Neural progenitor cell (in vitro differentiated cells): ENCODE measurements at regions not wholly inside any gene's neighbourhood (a gene's known extent, or its start where the extent isn't known, plus 50 kb on each side); places are given as distances from the start of the nearest gene placed in this dataset.

Experiments used
- DNase-seq: peaks from one replicate; pipeline ENCODE4 v3.0.0-alpha.2; 2016; ENCODE audit warnings: low spot score
- H2AFZ ChIP-seq: fragments of 200-600 bp; sonication (generic); replicated peaks from 2 replicates; pipeline ENCODE4 v1.6.1; 2016; ENCODE audit warnings: antibody characterized with exemption
- H3F3A ChIP-seq: fragments of 200-600 bp; sonication (generic); 2 replicates; pipeline ENCODE4 v1.6.1; 2016; ENCODE audit warnings: antibody characterized with exemption, low read depth
- H3K27ac ChIP-seq: fragments of 200-600 bp; sonication (generic); 2 replicates; pipeline ENCODE4 v1.5.1; 2016; ENCODE audit warnings: mild to moderate bottlenecking
- H3K27me3 ChIP-seq: fragments of 200-600 bp; sonication (generic); 2 replicates; pipeline ENCODE4 v1.6.1; 2016; ENCODE audit warnings: mild to moderate bottlenecking, moderate library complexity
- H3K36me3 ChIP-seq: fragments of 200-600 bp; sonication (generic); 2 replicates; pipeline ENCODE4 v1.5.1; 2016
- H3K4me1 ChIP-seq: fragments of 200-600 bp; sonication (generic); 2 replicates; pipeline ENCODE4 v1.6.1; 2016; ENCODE audit warnings: mixed run types
- H3K4me2 ChIP-seq: fragments of 200-600 bp; sonication (generic); 2 replicates; pipeline ENCODE4 v1.6.1; 2016
- H3K4me3 ChIP-seq: fragments of 200-600 bp; sonication (generic); 2 replicates; pipeline ENCODE4 v1.5.1; 2016
- H3K79me2 ChIP-seq: fragments of 200-600 bp; sonication (generic); 2 replicates; pipeline ENCODE4 v1.6.1; 2016; ENCODE audit warnings: low read depth
- H3K9ac ChIP-seq: fragments of 200-600 bp; sonication (generic); 2 replicates; pipeline ENCODE4 v1.6.1; 2016
- H3K9me3 ChIP-seq: fragments of 200-600 bp; sonication (generic); 2 replicates; pipeline ENCODE4 v1.5.1; 2016; ENCODE audit warnings: low read depth
- H4K20me1 ChIP-seq: fragments of 200-600 bp; sonication (generic); 2 replicates; pipeline ENCODE4 v1.6.1; 2016; ENCODE audit warnings: low read depth
- H3K27ac Mint-ChIP-seq: 3 replicates; pipeline ENCODE4 v1.8.0; 2021; ENCODE audit warnings: mixed read lengths
- H3K27me3 Mint-ChIP-seq: 2 replicates; pipeline ENCODE4 v1.8.0; 2022; ENCODE audit warnings: low read depth, mild to moderate bottlenecking, inconsistent platforms, moderate library complexity, mixed read lengths; ENCODE audit not compliant: insufficient read depth
- H3K36me3 Mint-ChIP-seq: 3 replicates; pipeline ENCODE4 v1.8.0; 2021; ENCODE audit warnings: mixed read lengths
- H3K4me1 Mint-ChIP-seq: 3 replicates; pipeline ENCODE4 v1.8.0; 2021; ENCODE audit warnings: mixed read lengths
- H3K4me3 Mint-ChIP-seq: 3 replicates; pipeline ENCODE4 v1.8.0; 2021; ENCODE audit warnings: mild to moderate bottlenecking, moderate library complexity, mixed read lengths
- H3K9me3 Mint-ChIP-seq: 3 replicates; pipeline ENCODE4 v1.8.0; 2020; ENCODE audit warnings: mixed read lengths
- EZH2 ChIP-seq: fragments of 200-600 bp; sonication (generic); IDR thresholded peaks from 2 replicates; pipeline ENCODE4 v1.6.1; 2017; ENCODE audit warnings: antibody characterized with exemption, mild to moderate bottlenecking, moderate library complexity
- EZH2phosphoT487 ChIP-seq: fragments of 200-600 bp; sonication (generic); IDR thresholded peaks from 2 replicates; pipeline ENCODE4 v1.6.1; 2017; ENCODE audit warnings: antibody characterized with exemption
- TF ChIP-seq, protein P1 (sequence below): fragments of 200-600 bp; sonication (generic); IDR thresholded peaks from 2 replicates; pipeline ENCODE4 v1.5.1; 2017; ENCODE audit warnings: antibody characterized with exemption, mild to moderate bottlenecking

DNA sequence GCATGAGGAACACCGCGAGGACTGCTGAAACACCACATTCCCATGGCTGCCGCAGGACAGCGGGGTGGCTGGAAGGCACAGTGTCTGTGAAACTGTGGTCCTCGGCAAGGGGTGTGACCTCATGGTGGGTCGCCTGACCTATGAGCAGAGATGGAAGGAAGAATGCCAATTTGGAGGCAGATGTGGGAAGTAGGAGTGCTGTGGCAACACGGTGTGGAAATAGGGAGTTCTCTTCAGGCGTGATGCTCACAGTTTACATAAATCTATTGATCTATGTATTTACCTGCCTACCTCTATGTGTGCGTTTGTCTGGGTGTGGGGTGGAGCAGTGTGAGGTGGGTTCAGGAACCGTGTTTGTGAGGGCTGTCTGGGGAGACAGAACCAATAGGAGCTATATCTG is 62.3 kb upstream of the LSM6 start:
- Histone ChIP-seq H4K20me1 (no peaks in the 10 kb centered on the region), H3K36me3 (no peaks in the 10 kb centered on the region), H3K27me3 (no peaks in the 10 kb centered on the region), H3F3A (no peaks in the 10 kb centered on the region), H3K79me2 (no peaks in the 10 kb centered on the region), H2AFZ (no peak overlapping the region), H3K9ac (no peak overlapping the region), H3K4me3 (no peak overlapping the region), H3K27ac (no peak overlapping the region), H3K4me1 (no peaks in the 10 kb centered on the region), H3K4me2 (no peak overlapping the region), H3K9me3 (no peaks in the 10 kb centered on the region)
- Mint-ChIP-seq H3K27ac (no peak overlapping the region), H3K36me3 (no peaks in the 10 kb centered on the region), H3K4me1 (no peaks in the 10 kb centered on the region), H3K9me3 (peaks cover 4% of the 10 kb centered on the region), H3K4me3 (no peak overlapping the region), H3K27me3 (peaks cover 11% of the 10 kb centered on the region)
- no peak for DNase-seq
- TF ChIP-seq EZH2phosphoT487: no peak
- TF ChIP-seq, protein P1, sequence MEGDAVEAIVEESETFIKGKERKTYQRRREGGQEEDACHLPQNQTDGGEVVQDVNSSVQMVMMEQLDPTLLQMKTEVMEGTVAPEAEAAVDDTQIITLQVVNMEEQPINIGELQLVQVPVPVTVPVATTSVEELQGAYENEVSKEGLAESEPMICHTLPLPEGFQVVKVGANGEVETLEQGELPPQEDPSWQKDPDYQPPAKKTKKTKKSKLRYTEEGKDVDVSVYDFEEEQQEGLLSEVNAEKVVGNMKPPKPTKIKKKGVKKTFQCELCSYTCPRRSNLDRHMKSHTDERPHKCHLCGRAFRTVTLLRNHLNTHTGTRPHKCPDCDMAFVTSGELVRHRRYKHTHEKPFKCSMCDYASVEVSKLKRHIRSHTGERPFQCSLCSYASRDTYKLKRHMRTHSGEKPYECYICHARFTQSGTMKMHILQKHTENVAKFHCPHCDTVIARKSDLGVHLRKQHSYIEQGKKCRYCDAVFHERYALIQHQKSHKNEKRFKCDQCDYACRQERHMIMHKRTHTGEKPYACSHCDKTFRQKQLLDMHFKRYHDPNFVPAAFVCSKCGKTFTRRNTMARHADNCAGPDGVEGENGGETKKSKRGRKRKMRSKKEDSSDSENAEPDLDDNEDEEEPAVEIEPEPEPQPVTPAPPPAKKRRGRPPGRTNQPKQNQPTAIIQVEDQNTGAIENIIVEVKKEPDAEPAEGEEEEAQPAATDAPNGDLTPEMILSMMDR: no peak
- TF ChIP-seq EZH2: no peak

DNA sequence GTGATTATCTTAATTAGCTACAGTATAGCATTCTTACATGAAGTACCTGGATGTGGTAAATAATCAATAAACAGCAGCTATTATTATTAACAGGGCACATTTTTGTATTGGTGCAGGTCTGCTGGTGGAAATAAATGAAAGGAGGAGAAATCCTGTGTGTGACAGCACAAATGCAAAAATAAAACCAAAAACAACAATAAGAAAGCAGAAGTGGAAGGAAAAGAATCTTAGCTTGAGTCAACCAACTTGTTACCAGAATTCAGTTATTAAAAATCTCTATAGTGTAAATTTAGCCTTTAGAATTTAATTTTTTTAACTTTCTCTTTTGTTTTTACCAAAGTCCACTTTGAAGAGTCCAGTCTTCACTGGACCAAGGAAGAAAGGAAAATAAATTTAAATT is 63.1 kb upstream of the LSM6 start:
- no peak overlapping the region for H3K9ac ChIP-seq
- H3K27me3 Mint-ChIP-seq: peaks cover 11% of the 10 kb centered on the region
- H3K4me2 ChIP-seq: no peak overlapping the region
- no peaks in the 10 kb centered on the region for H3K9me3 ChIP-seq
- no peak for TF ChIP-seq EZH2phosphoT487
- TF ChIP-seq EZH2: no peak
- TF ChIP-seq, protein P1: no peak
- H3K27ac Mint-ChIP-seq: no peak overlapping the region
- H3K4me1 Mint-ChIP-seq: no peaks in the 10 kb centered on the region
- no peaks in the 10 kb centered on the region for H4K20me1 ChIP-seq
- H3K4me3 ChIP-seq: no peak overlapping the region
- H3K4me3 Mint-ChIP-seq: no peak overlapping the region
- no peaks in the 10 kb centered on the region for H3K36me3 Mint-ChIP-seq
- no peak overlapping the region for H3K27ac ChIP-seq
- no peaks in the 10 kb centered on the region for H3K36me3 ChIP-seq
- no peaks in the 10 kb centered on the region for H3K4me1 ChIP-seq
- H2AFZ ChIP-seq: no peak overlapping the region
- H3K79me2 ChIP-seq: no peaks in the 10 kb centered on the region
- H3F3A ChIP-seq: no peaks in the 10 kb centered on the region
- H3K9me3 Mint-ChIP-seq: peaks cover 4% of the 10 kb centered on the region
- H3K27me3 ChIP-seq: no peaks in the 10 kb centered on the region
- no peak for DNase-seq

DNA sequence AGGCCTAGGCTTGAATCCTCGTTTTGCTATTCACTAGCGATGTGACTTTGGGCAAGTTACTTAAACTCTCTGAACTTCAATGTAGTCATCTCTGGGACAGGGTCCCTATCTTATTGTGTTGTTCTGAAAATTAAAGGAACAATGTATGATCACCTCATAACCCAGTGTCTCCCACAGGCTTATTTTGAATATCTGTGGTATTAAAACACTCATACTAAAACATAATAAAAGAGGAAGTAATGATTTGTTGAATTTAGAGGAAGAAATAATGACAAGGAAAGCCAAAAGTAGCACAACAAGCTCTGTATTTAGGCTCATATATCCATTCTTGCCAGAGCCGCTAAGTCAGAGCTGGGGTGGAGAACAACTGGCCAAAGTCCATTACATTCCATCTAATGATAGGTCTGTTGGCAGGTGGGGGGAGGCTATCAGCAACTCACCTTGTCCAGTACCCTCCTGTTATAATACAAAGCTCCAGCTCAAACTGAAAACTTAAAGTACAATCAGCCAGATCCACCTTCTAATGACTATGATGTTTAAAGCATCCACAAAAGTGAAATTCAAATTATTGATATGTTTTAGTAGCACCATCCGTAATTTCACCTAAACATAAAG is 64.5 kb upstream of the LSM6 start:
- no peaks in the 10 kb centered on the region for H3K36me3 Mint-ChIP-seq
- Histone ChIP-seq H3K27me3 (no peaks in the 10 kb centered on the region), H3K79me2 (no peaks in the 10 kb centered on the region), H2AFZ (no peak overlapping the region), H3F3A (no peaks in the 10 kb centered on the region), H3K9me3 (no peaks in the 10 kb centered on the region), H3K4me3 (no peak overlapping the region), H3K4me2 (no peak overlapping the region), H3K9ac (no peak overlapping the region), H3K4me1 (no peaks in the 10 kb centered on the region), H3K36me3 (no peaks in the 10 kb centered on the region), H4K20me1 (no peaks in the 10 kb centered on the region), H3K27ac (no peak overlapping the region)
- no peak for TF ChIP-seq EZH2
- no peak for TF ChIP-seq EZH2phosphoT487
- TF ChIP-seq, protein P1: no peak
- H3K4me1 Mint-ChIP-seq: no peaks in the 10 kb centered on the region
- no peak overlapping the region for H3K4me3 Mint-ChIP-seq
- H3K27ac Mint-ChIP-seq: no peak overlapping the region
- peaks cover 4% of the 10 kb centered on the region for H3K9me3 Mint-ChIP-seq
- DNase-seq: no peak
- peaks cover 9% of the 10 kb centered on the region for H3K27me3 Mint-ChIP-seq
